IMR-90 (cell line): ENCODE measurements at regions not wholly inside any gene's neighbourhood (a gene's known extent, or its start where the extent isn't known, plus 50 kb on each side); places are given as distances from the start of the nearest gene placed in this dataset.

Source experiments
- ATAC-seq: fragments of 200-7000 bp; cut with Tn5 transposase; 2 replicates; pipeline ENCODE4 v1.9.1; 2020; ENCODE audit warnings: low read depth, mild to moderate bottlenecking, moderate library complexity
- BruUV-seq: library from RNA; stranded (reverse); fragments of 400-500 nt; replicated peaks from 2 replicates; lab custom pipeline; 2021; lab: Mats Ljungman, UMichigan
- CTCF ChIA-PET: fragments of 300-600 bp; formaldehyde crosslinking; extraction: SDS; loops from one replicate; lab custom pipeline; 2021; ENCODE audit warnings: antibody characterized with exemption; lab: Yijun Ruan, JAX
- POLR2A ChIA-PET: fragments of 300-600 bp; sonication (Branson Sonifier 250); formaldehyde crosslinking; loops from one replicate; lab custom pipeline; 2022; ENCODE audit warnings: antibody characterized with exemption; ENCODE audit not compliant: unreplicated experiment; lab: Charles Lee
- DNase-seq: peaks from one replicate; pipeline ENCODE4 v3.0.0; 2013
- H2AFZ ChIP-seq: replicated peaks from 2 replicates; pipeline ENCODE3; 2013; ENCODE audit warnings: low read length, mild to moderate bottlenecking; ENCODE audit not compliant: poor library complexity
- H2AK5ac ChIP-seq: 2 replicates; pipeline ENCODE4 v1.6.1; 2013; ENCODE audit warnings: low read depth, low read length, inconsistent platforms
- H2AK9ac ChIP-seq: replicated peaks from 2 replicates; pipeline ENCODE3; 2013; ENCODE audit warnings: mild to moderate bottlenecking, low read depth, low read length, moderate library complexity; ENCODE audit not compliant: poor library complexity
- H2BK120ac ChIP-seq: 2 replicates; pipeline ENCODE4 v1.6.1; 2013; ENCODE audit warnings: low read depth, low read length, inconsistent platforms
- H2BK15ac ChIP-seq: 3 replicates; pipeline ENCODE4 v1.6.1; 2013; ENCODE audit warnings: low read depth, low read length, inconsistent platforms
- H2BK20ac ChIP-seq: 2 replicates; pipeline ENCODE4 v1.6.1; 2013; ENCODE audit warnings: low read depth, mild to moderate bottlenecking, inconsistent platforms, low read length, moderate library complexity
- H2BK5ac ChIP-seq: 2 replicates; pipeline ENCODE4 v1.6.1; 2013; ENCODE audit warnings: mild to moderate bottlenecking, low read depth, low read length, inconsistent platforms; ENCODE audit not compliant: poor library complexity, severe bottlenecking
- H3K14ac ChIP-seq: replicated peaks from 2 replicates; pipeline ENCODE4 v1.6.1; 2013; ENCODE audit warnings: low read depth, low read length, inconsistent platforms
- H3K18ac ChIP-seq: 2 replicates; pipeline ENCODE4 v1.6.1; 2013; ENCODE audit warnings: low read depth, low read length, control low read depth
- H3K23ac ChIP-seq: 2 replicates; pipeline ENCODE4 v1.6.1; 2013; ENCODE audit warnings: low read depth, low read length, inconsistent platforms
- H3K27ac ChIP-seq: 2 replicates; pipeline ENCODE4 v1.5.1; 2013; ENCODE audit warnings: mild to moderate bottlenecking, control low read depth, low read length; ENCODE audit not compliant: insufficient read depth
- H3K27me3 ChIP-seq: 2 replicates; pipeline ENCODE4 v1.6.1; 2013; ENCODE audit warnings: low read length; ENCODE audit not compliant: control insufficient read depth, insufficient read depth
- H3K36me3 ChIP-seq: 2 replicates; pipeline ENCODE4 v1.6.1; 2013; ENCODE audit warnings: low read length, mixed read lengths; ENCODE audit not compliant: control insufficient read depth, insufficient read depth
- H3K4ac ChIP-seq: 2 replicates; pipeline ENCODE4 v1.6.1; 2013; ENCODE audit warnings: low read depth, low read length, inconsistent platforms
- H3K4me1 ChIP-seq: 2 replicates; pipeline ENCODE4 v1.6.1; 2013; ENCODE audit warnings: low read length, mixed read lengths; ENCODE audit not compliant: control insufficient read depth, insufficient read depth
- H3K4me2 ChIP-seq: 2 replicates; pipeline ENCODE4 v1.6.1; 2013; ENCODE audit warnings: low read depth, mild to moderate bottlenecking, control low read depth, low read length, moderate library complexity
- H3K4me3 ChIP-seq: 2 replicates; pipeline ENCODE4 v1.5.1; 2013; ENCODE audit warnings: low read depth, mild to moderate bottlenecking, control low read depth, low read length, moderate library complexity; ENCODE audit not compliant: insufficient read depth
- H3K56ac ChIP-seq: 2 replicates; pipeline ENCODE4 v1.6.1; 2013; ENCODE audit warnings: low read length, inconsistent platforms; ENCODE audit not compliant: insufficient read depth; ENCODE audit errors: extremely low read depth
- H3K79me1 ChIP-seq, 2 experiments: 2 replicates each; pipeline ENCODE4 v1.6.1; 2013; ENCODE audit warnings: low read length in 2 of 2, inconsistent platforms in 1 of 2, low read depth in 1 of 2
- H3K9ac ChIP-seq: 2 replicates; pipeline ENCODE4 v1.6.1; 2013; ENCODE audit warnings: low read depth, low read length, control low read depth
- H3K9me1 ChIP-seq: 2 replicates; pipeline ENCODE4 v1.6.1; 2013; ENCODE audit warnings: low read length, inconsistent platforms; ENCODE audit not compliant: insufficient read depth
- H3K9me3 ChIP-seq: 2 replicates; pipeline ENCODE4 v1.6.1; 2013; ENCODE audit warnings: low read length; ENCODE audit not compliant: control insufficient read depth, insufficient read depth
- H4K20me1 ChIP-seq: 2 replicates; pipeline ENCODE4 v1.6.1; 2013; ENCODE audit warnings: low read length, inconsistent platforms; ENCODE audit not compliant: insufficient read depth
- H4K5ac ChIP-seq: 2 replicates; pipeline ENCODE4 v1.6.1; 2013; ENCODE audit warnings: mild to moderate bottlenecking, low read depth, low read length, control low read depth
- H4K8ac ChIP-seq, 2 experiments: 2 replicates each; pipeline ENCODE4 v1.6.1; 2013; ENCODE audit warnings: low read depth in 2 of 2, low read length in 2 of 2, control low read depth in 1 of 2, inconsistent platforms in 1 of 2
- H4K91ac ChIP-seq: 2 replicates; pipeline ENCODE4 v1.6.1; 2013; ENCODE audit warnings: low read depth, low read length, inconsistent platforms; ENCODE audit not compliant: insufficient read depth
- BHLHE40 ChIP-seq: fragments of 150-350 bp; IDR thresholded peaks from 2 replicates; pipeline ENCODE4 v1.6.1; 2016; ENCODE audit warnings: mild to moderate bottlenecking, low read depth, low read length
- CEBPB ChIP-seq: IDR thresholded peaks from 2 replicates; pipeline ENCODE4 v1.6.1; 2012; ENCODE audit warnings: low read depth, low read length, improper control_type of control experiment
- CHD1 ChIP-seq: IDR thresholded peaks from 2 replicates; pipeline ENCODE4 v1.6.1; 2012; ENCODE audit warnings: low read depth, low read length, improper control_type of control experiment
- CTCF ChIP-seq: conservative IDR thresholded peaks from 2 replicates; pipeline ENCODE4 v1.5.1; 2012; ENCODE audit warnings: mild to moderate bottlenecking, low read depth, low read length, improper control_type of control experiment
- ELK1 ChIP-seq: fragments of 150-350 bp; IDR thresholded peaks from 2 replicates; pipeline ENCODE4 v1.6.1; 2016; ENCODE audit warnings: low read depth, mild to moderate bottlenecking, low read length, moderate library complexity, borderline replicate concordance
- FOS ChIP-seq: fragments of 150-350 bp; IDR thresholded peaks from 2 replicates; pipeline ENCODE4 v1.6.1; 2016; ENCODE audit warnings: low read depth, low read length
- MAFK ChIP-seq: IDR thresholded peaks from 2 replicates; pipeline ENCODE4 v1.6.1; 2012; ENCODE audit warnings: low read depth, low read length, improper control_type of control experiment
- MAZ ChIP-seq: IDR thresholded peaks from 2 replicates; pipeline ENCODE4 v1.6.1; 2012; ENCODE audit warnings: low read depth, mild to moderate bottlenecking, low read length, improper control_type of control experiment, moderate library complexity, borderline replicate concordance
- MXI1 ChIP-seq: IDR thresholded peaks from 2 replicates; pipeline ENCODE4 v1.6.1; 2012; ENCODE audit warnings: low read depth, mild to moderate bottlenecking, low read length, moderate library complexity, borderline replicate concordance
- NFE2L2 ChIP-seq: fragments of 150-350 bp; IDR thresholded peaks from 2 replicates; pipeline ENCODE4 v1.6.1; 2016; ENCODE audit warnings: low read depth, mild to moderate bottlenecking, low read length
- POLR2A ChIP-seq: IDR thresholded peaks from 2 replicates; pipeline ENCODE4 v1.6.1; 2012; ENCODE audit warnings: mild to moderate bottlenecking, low read depth, low read length
- RAD21 ChIP-seq: IDR thresholded peaks from 2 replicates; pipeline ENCODE4 v1.6.1; 2012; ENCODE audit warnings: low read length, improper control_type of control experiment
- RCOR1 ChIP-seq: IDR thresholded peaks from 2 replicates; pipeline ENCODE4 v1.6.1; 2012; ENCODE audit warnings: mild to moderate bottlenecking, low read length, improper control_type of control experiment; ENCODE audit not compliant: insufficient replicate concordance
- RFX5 ChIP-seq: IDR thresholded peaks from 2 replicates; pipeline ENCODE4 v1.8.0; 2012; ENCODE audit warnings: low read depth, mild to moderate bottlenecking, low read length, moderate library complexity
- SMC3 ChIP-seq: fragments of 150-350 bp; IDR thresholded peaks from 2 replicates; pipeline ENCODE4 v1.6.1; 2016; ENCODE audit warnings: low read depth, mild to moderate bottlenecking, antibody characterized with exemption, low read length, moderate library complexity
- USF2 ChIP-seq: fragments of 150-350 bp; IDR thresholded peaks from 2 replicates; pipeline ENCODE4 v1.6.1; 2017; ENCODE audit warnings: mild to moderate bottlenecking, antibody characterized with exemption, low read length, low read depth
- WGBS, 2 experiments: methylation state at CpG; one replicate each; pipeline versions ENCODE4 v1.1.5 to v1.1.7; 2013; ENCODE audit warnings: missing lambda C conversion rate in 2 of 2; ENCODE audit not compliant: insufficient read length in 1 of 2; ENCODE audit errors: extremely low coverage in 2 of 2; 5-methylcytosine and 5-hydroxymethylcytosine counted together
- dilution Hi-C: fragments of 300-500 bp; cut with HindIII; formaldehyde crosslinking; loops from one replicate; pipeline ENCODE4 v1.14.3; 2018; ENCODE audit warnings: low sequenced_read_pairs; ENCODE audit not compliant: unreplicated experiment
- in situ Hi-C: fragments of 300-500 bp; cut with MboI; formaldehyde crosslinking; loops from 3 replicates; pipeline ENCODE4 v1.14.3; 2019; ENCODE audit warnings: low sequenced_read_pairs, inconsistent platforms, mixed read lengths
- intact Hi-C: fragments of 100-400 bp; cut with micrococcal nuclease; formaldehyde crosslinking; loops from 2 replicates; pipeline ENCODE4 v1.10.0; 2022

GRCh38 chr2:122263746-122264145 lies 508.3 kb downstream of the TSN start:
- Histone ChIP-seq H3K56ac (no peak overlapping the region), H3K14ac (no peak overlapping the region), H3K9ac (no peak overlapping the region), H2BK20ac (no peak overlapping the region), H3K27me3 (no peaks in the 10 kb centered on the region), H4K91ac (no peak overlapping the region), H3K9me3 (no peaks in the 10 kb centered on the region), H2AFZ (no peak overlapping the region), H3K36me3 (no peaks in the 10 kb centered on the region), H2AK5ac (no peak overlapping the region), H4K20me1 (no peaks in the 10 kb centered on the region), H3K79me1 (no peaks in the 10 kb centered on the region), H4K5ac (no peak overlapping the region), H3K9me1 (no peaks in the 10 kb centered on the region), H2BK120ac (no peak overlapping the region), H3K23ac (no peak overlapping the region), H3K27ac (no peak overlapping the region), H3K4me2 (no peak overlapping the region), H2BK5ac (no peak overlapping the region), H3K4me1 (no peaks in the 10 kb centered on the region), H4K8ac (no peak overlapping the region), H3K18ac (no peak overlapping the region), H3K4me3 (no peak overlapping the region), H2BK15ac (no peak overlapping the region), H3K4ac (no peak overlapping the region), H2AK9ac (no peak overlapping the region)
- TF ChIP-seq POLR2A: no peak
- TF ChIP-seq NFE2L2: no peak
- TF ChIP-seq MAZ: no peak
- TF ChIP-seq SMC3: no peak
- TF ChIP-seq FOS: no peak
- TF ChIP-seq BHLHE40: no peak
- no peak for TF ChIP-seq ELK1
- no peak for TF ChIP-seq RAD21
- no peak for TF ChIP-seq CEBPB
- TF ChIP-seq RCOR1: no peak
- TF ChIP-seq CHD1: no peak
- no peak for TF ChIP-seq CTCF
- TF ChIP-seq USF2: no peak
- TF ChIP-seq RFX5: no peak
- TF ChIP-seq MAFK: no peak
- no peak for TF ChIP-seq MXI1
- CTCF ChIA-PET: no interaction called here
- intact Hi-C loops (no loop called here), dilution Hi-C loops (no loop called here), in situ Hi-C loops (no loop called here)
- POLR2A ChIA-PET: no interaction called here
- no peak for ATAC-seq
- WGBS, 2 experiments: no CpG with 5 or more reads among the region's 1 CpG
- DNase-seq: no peak
- no TSS peak for BruUV-seq
